Liver (tissue), 3 donors: ENCODE measurements at regions not wholly inside any gene's neighbourhood (a gene's known extent, or its start where the extent isn't known, plus 50 kb on each side); places are given as distances from the start of the nearest gene placed in this dataset.

Experiments
- CTCF ChIP-seq: fragments of 150-350 bp; IDR thresholded peaks from 2 replicates; pipeline ENCODE4 v1.5.1; 2017; ENCODE audit warnings: improper control_type of control experiment, low read depth, low read length; ENCODE audit not compliant: missing input control
- JUND ChIP-seq, 2 donors: IDR thresholded peaks; 2 replicates each; pipeline ENCODE4 v1.6.1; 2016; ENCODE audit warnings: antibody characterized with exemption in 2 of 2
- YY1 ChIP-seq: IDR thresholded peaks from 2 replicates; pipeline ENCODE4 v1.6.1; 2016; ENCODE audit warnings: antibody characterized with exemption, mild to moderate bottlenecking
- donor health status: healthy.
- donor health status: healthy.

- TF ChIP-seq YY1 (no peak), CTCF (no peak), JUND (IDR thresholded peaks at IDR 0.05) (no peak)
Observed at GRCh38 chr1:195960580-195960979, 647.7 kb downstream of the KCNT2 start.
